Heart left ventricle (tissue), 16 donors: ENCODE measurements at regions not wholly inside any gene's neighbourhood (a gene's known extent, or its start where the extent isn't known, plus 50 kb on each side); places are given as distances from the start of the nearest gene placed in this dataset.

ENCODE experiments used
- ATAC-seq, 4 donors: fragments of 200-7000 bp; cut with Tn5 transposase; one replicate each; pipeline ENCODE4 v1.9.1; 2020 to 2022; ENCODE audit warnings: moderate library complexity in 4 of 4, mild to moderate bottlenecking in 3 of 4, moderate number of reproducible peaks in 1 of 4
- DNase-seq, 5 donors: peaks; one replicate each; pipeline ENCODE4 v3.0.0-alpha.2; 2020
- H3K27ac ChIP-seq, 12 donors: fragments of 200-600 bp; sonication (generic) in 4 of 12; one replicate each; pipeline versions ENCODE4 v1.5.0 to v1.8.0; 2016 to 2022; ENCODE audit warnings: mild to moderate bottlenecking in 2 of 12
- H3K27me3 ChIP-seq, 9 donors: fragments of 200-600 bp; sonication (generic) in 2 of 9; one replicate each; pipeline versions ENCODE4 v1.5.1 to v1.8.0; 2016 to 2022; ENCODE audit warnings: mild to moderate bottlenecking in 3 of 9
- H3K36me3 ChIP-seq, 9 donors: fragments of 200-600 bp; sonication (generic) in 2 of 9; one replicate each; pipeline versions ENCODE4 v1.5.0 to v1.8.0; 2018 to 2022; ENCODE audit warnings: mild to moderate bottlenecking in 2 of 9
- H3K4me1 ChIP-seq, 12 donors: fragments of 200-600 bp; sonication (generic) in 4 of 12; one replicate each; pipeline versions ENCODE4 v1.5.0 to v1.8.0; 2016 to 2022; ENCODE audit warnings: mild to moderate bottlenecking in 3 of 12
- H3K4me3 ChIP-seq, 12 donors: fragments of 200-600 bp; sonication (generic) in 4 of 12; one replicate each; pipeline versions ENCODE4 v1.5.0 to v1.8.0; 2017 to 2022; ENCODE audit warnings: mild to moderate bottlenecking in 9 of 12, moderate library complexity in 4 of 12
- H3K9me3 ChIP-seq, 12 donors: fragments of 200-600 bp; sonication (generic) in 4 of 12; one replicate each; pipeline versions ENCODE4 v1.5.0 to v1.8.0; 2016 to 2022; ENCODE audit warnings: mild to moderate bottlenecking in 1 of 12
- POLR2A ChIP-seq, 2 donors: fragments of 450-650 bp; IDR thresholded peaks; one replicate each; pipeline ENCODE4 v1.6.1; 2017; ENCODE audit warnings: antibody characterized with exemption in 2 of 2, mild to moderate bottlenecking in 2 of 2, moderate library complexity in 2 of 2
- WGBS, 4 donors: extraction: QIAGEN DNeasy Blood & Tissue Kit in 2 of 4; methylation state at CpG; one replicate each; pipeline versions ENCODE4 v1.1.5 to v1.1.7; 2013 to 2018; 5-methylcytosine and 5-hydroxymethylcytosine counted together
- intact Hi-C, 10 donors: fragments of 100-400 bp; cut with DNase I; formaldehyde crosslinking; loops; one replicate each; pipeline versions ENCODE4 v1.11.1 to v1.14.2; 2022
- TF ChIP-seq, protein P1 (sequence below), 12 donors: fragments of 200-600 bp; sonication (generic) in 4 of 12; IDR thresholded peaks; one replicate each; pipeline versions ENCODE4 v1.5.0 to v1.8.0; 2018 to 2022; ENCODE audit warnings: antibody characterized with exemption in 12 of 12, mild to moderate bottlenecking in 5 of 12
- donor health status: ischemic (EF 13 %, LVEDD 7.1; RV severe dilation, severe dysfunction).
- donor health status: healthy with polysubstance abuse.
- donor health status: DM: no; HTN: yes; CAD: no.
- donor health status: DM: no; HTN: no; CAD: no.
- donor health status: ischemic (EF 25% LVEDD 6.9; RV normal size, moderate dysfunction).
- donor health status: ischemic (EF 25% LVEDD 5.7; RV mildly dilated, moderate dysfunction).
- donor health status: healthy.
- donor health status: DM: yes; HTN: yes; CAD: no.
- donor health status: ischemic (EF 35%, LVEDD 5.7; RV mildly dilated, moderate dysfunction).
- donor health status: nonischemic (EF 11% LVEDD 7.7; RV severe dilation, severe dysfunction).
- donor health status: DM: yes; HTN: yes; CAD: no.
- donor health status: PGD.
- donor health status: ischemic (EF 29% LVEDD 5.4; RV normal size, mild dysfunction).
- donor health status: nonischemic (EF 23%, LVEDD 6.1; RV moderate dilation, normal function).

- intact Hi-C loops, result no loop called here
- Histone ChIP-seq H3K36me3 (no peaks in the 10 kb centered on the region), H3K27ac (no peak overlapping the region), H3K4me1 (no peaks in the 10 kb centered on the region), H3K9me3 (no peaks in the 10 kb centered on the region), H3K27me3 (peaks cover 0 to 29% (median 0%) of the 10 kb centered on the region in 9 donors), H3K4me3 (no peak overlapping the region)
- 89 to 98% (median 92%) methylated on average over 4 of the region's 4 CpGs for WGBS, 4 donors
- ATAC-seq, result no peak
- DNase-seq, result no peak
- TF ChIP-seq, protein P1, sequence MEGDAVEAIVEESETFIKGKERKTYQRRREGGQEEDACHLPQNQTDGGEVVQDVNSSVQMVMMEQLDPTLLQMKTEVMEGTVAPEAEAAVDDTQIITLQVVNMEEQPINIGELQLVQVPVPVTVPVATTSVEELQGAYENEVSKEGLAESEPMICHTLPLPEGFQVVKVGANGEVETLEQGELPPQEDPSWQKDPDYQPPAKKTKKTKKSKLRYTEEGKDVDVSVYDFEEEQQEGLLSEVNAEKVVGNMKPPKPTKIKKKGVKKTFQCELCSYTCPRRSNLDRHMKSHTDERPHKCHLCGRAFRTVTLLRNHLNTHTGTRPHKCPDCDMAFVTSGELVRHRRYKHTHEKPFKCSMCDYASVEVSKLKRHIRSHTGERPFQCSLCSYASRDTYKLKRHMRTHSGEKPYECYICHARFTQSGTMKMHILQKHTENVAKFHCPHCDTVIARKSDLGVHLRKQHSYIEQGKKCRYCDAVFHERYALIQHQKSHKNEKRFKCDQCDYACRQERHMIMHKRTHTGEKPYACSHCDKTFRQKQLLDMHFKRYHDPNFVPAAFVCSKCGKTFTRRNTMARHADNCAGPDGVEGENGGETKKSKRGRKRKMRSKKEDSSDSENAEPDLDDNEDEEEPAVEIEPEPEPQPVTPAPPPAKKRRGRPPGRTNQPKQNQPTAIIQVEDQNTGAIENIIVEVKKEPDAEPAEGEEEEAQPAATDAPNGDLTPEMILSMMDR (IDR thresholded peaks at IDR 0.05), result no peak
- TF ChIP-seq POLR2A (IDR thresholded peaks at IDR 0.05), result no peak
Measured at GRCh38 chrX:44063606-44064005, 90.4 kb upstream of the NDP start.

GRCh38 chrX:44062840-44063239, 89.7 kb upstream of the NDP start:
- no peaks in the 10 kb centered on the region for H3K9me3 ChIP-seq
- peaks cover 0 to 29% (median 0%) of the 10 kb centered on the region in 9 donors for H3K27me3 ChIP-seq
- intact Hi-C loops, result no loop called here
- H3K4me3 ChIP-seq, result no peak overlapping the region
- DNase-seq (no peak), ATAC-seq (no peak)
- H3K36me3 ChIP-seq, result no peaks in the 10 kb centered on the region
- no peak overlapping the region for H3K27ac ChIP-seq
- no peaks in the 10 kb centered on the region for H3K4me1 ChIP-seq
- 45 to 57% (median 49%) methylated on average over 3 of the region's 3 CpGs for WGBS, 4 donors
- no peak for TF ChIP-seq POLR2A (IDR thresholded peaks at IDR 0.05)
- TF ChIP-seq, protein P1 (IDR thresholded peaks at IDR 0.05), result no peak

- no peaks in the 10 kb centered on the region for H3K4me1 ChIP-seq
- no peaks in the 10 kb centered on the region for H3K36me3 ChIP-seq
- H3K9me3 ChIP-seq, result no peaks in the 10 kb centered on the region
- H3K27ac ChIP-seq, result no peak overlapping the region
- TF ChIP-seq, protein P1 (IDR thresholded peaks at IDR 0.05), result no peak
- no peak for TF ChIP-seq POLR2A (IDR thresholded peaks at IDR 0.05)
- 40 to 71% (median 52%) methylated on average over 4 of the region's 4 CpGs for WGBS, 4 donors
- H3K4me3 ChIP-seq, result no peak overlapping the region
- peaks cover 0 to 35% (median 0%) of the 10 kb centered on the region in 9 donors for H3K27me3 ChIP-seq
- no peak for ATAC-seq
- intact Hi-C loops, result no loop called here
- no peak for DNase-seq
Measured at GRCh38 chrX:44061968-44062614, 88.9 kb upstream of the NDP start.

- H3K4me1 ChIP-seq, result no peaks in the 10 kb centered on the region
- intact Hi-C loops, result no loop called here
Measured at GRCh38 chrX:44060221-44060620, 87.0 kb upstream of the NDP start.

More at GRCh38 chrX:44060221-44060620, 87.0 kb upstream of the NDP start:
- no peak for TF ChIP-seq POLR2A (IDR thresholded peaks at IDR 0.05)
- TF ChIP-seq, protein P1 (IDR thresholded peaks at IDR 0.05), result no peak
- ATAC-seq, result no peak
- Histone ChIP-seq H3K9me3 (no peaks in the 10 kb centered on the region), H3K4me3 (no peak overlapping the region), H3K36me3 (no peaks in the 10 kb centered on the region), H3K27me3 (peaks cover 0 to 53% (median 0%) of the 10 kb centered on the region in 9 donors), H3K27ac (no peak overlapping the region)
- WGBS, 4 donors, result 43 to 87% (median 84%) methylated on average over 2 of the region's 2 CpGs
- DNase-seq, result no peak
